ENCODE measurements at regions not wholly inside any gene's neighbourhood (a gene's known extent, or its start where the extent isn't known, plus 50 kb on each side); places are given as distances from the start of the nearest gene placed in this dataset.
A peak's percentile ranks its signal among the peaks of the same experiment; 100 is the strongest.

DNA sequence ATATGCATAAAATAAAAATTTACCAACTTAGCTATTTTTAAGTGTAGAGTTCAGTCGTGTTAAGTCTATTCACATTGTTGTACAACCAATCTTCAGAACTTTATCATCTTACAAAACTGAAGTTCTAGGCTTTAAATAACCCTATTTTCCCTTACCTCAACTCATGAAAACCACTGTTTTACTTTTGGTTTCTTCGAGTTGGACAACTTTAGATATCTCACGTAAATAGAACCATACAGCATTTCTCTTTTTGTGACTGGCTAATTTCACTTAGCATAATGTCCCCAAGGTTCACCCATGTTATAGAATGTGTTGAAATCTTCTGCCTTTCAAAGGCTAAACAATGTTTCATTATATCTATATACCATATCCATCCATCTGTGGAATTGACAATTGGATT lies 819.0 kb upstream of the ADGRL4 start:
- no peak overlapping the region for H3K18ac ChIP-seq (ENCODE audit: low read depth in 1 of 2, low read length in 2 of 2)
- H3K14ac ChIP-seq (ENCODE audit: low read length in 2 of 2), result no peak overlapping the region
- no peak for DNase-seq
- no peak overlapping the region for H4K8ac ChIP-seq (ENCODE audit: low read length)
- H2AFZ ChIP-seq (ENCODE audit: low read depth, low read length), result no peak overlapping the region
- H3K79me1 ChIP-seq (replicated peaks; ENCODE audit: low read length, poor library complexity, severe bottlenecking), result no peaks in the 10 kb centered on the region
- H2BK12ac ChIP-seq (ENCODE audit: low read length in 2 of 2), result no peak overlapping the region
- H3K4me2 ChIP-seq (ENCODE audit: low read length, poor library complexity, severe bottlenecking), result no peak overlapping the region
- H4K91ac ChIP-seq (ENCODE audit: low read length), result no peak overlapping the region
- H2BK15ac ChIP-seq (ENCODE audit: low read depth, poor library complexity, severe bottlenecking), result no peak overlapping the region
- H3K4me1 ChIP-seq (ENCODE audit: control insufficient read depth, insufficient read depth, low read depth, low read length), result no peaks in the 10 kb centered on the region
- no peak overlapping the region for H3K23ac ChIP-seq (ENCODE audit: low read length in 2 of 2)
- no peak overlapping the region for H3K4me3 ChIP-seq (ENCODE audit: insufficient read depth in 1 of 2, low read depth in 1 of 2, low read length in 2 of 2)
- H2BK120ac ChIP-seq (ENCODE audit: low read depth, low read length), result no peak overlapping the region
- no peak overlapping the region for H2BK5ac ChIP-seq (ENCODE audit: low read depth, low read length, poor library complexity, severe bottlenecking)
- H3K9ac ChIP-seq (ENCODE audit: low read length), result no peak overlapping the region
- H3K27me3 ChIP-seq (ENCODE audit: control insufficient read depth in 1 of 2, insufficient read depth in 1 of 2, low read length in 2 of 2), result no peaks in the 10 kb centered on the region
- no peaks in the 10 kb centered on the region for H3K9me3 ChIP-seq (ENCODE audit: control insufficient read depth, low read length)
- 98% methylated on average over 3 of the region's 3 CpGs for WGBS
- no peak overlapping the region for H3K4ac ChIP-seq (ENCODE audit: low read depth in 1 of 2, low read length in 2 of 2)
- no peak overlapping the region for H3K27ac ChIP-seq (ENCODE audit: low read length, poor library complexity, severe bottlenecking)
- H2AK5ac ChIP-seq (ENCODE audit: low read length, severe bottlenecking), result no peak overlapping the region
- H3K36me3 ChIP-seq (ENCODE audit: control insufficient read depth in 1 of 2, insufficient read depth in 2 of 2, low read depth in 1 of 2, low read length in 2 of 2), result no peaks in the 10 kb centered on the region

GRCh38 chr1:79822053-79822452 lies 815.5 kb upstream of the ADGRL4 start:
- Histone ChIP-seq H2AK5ac (ENCODE audit: low read length, severe bottlenecking) (no peak overlapping the region), H3K9ac (ENCODE audit: low read length) (no peak overlapping the region), H2BK5ac (ENCODE audit: low read depth, low read length, poor library complexity, severe bottlenecking) (no peak overlapping the region), H4K8ac (ENCODE audit: low read length) (no peak overlapping the region), H3K4me3 (ENCODE audit: insufficient read depth in 1 of 2, low read depth in 1 of 2, low read length in 2 of 2) (no peak overlapping the region), H3K4me1 (ENCODE audit: control insufficient read depth, insufficient read depth, low read depth, low read length) (no peaks in the 10 kb centered on the region), H3K18ac (ENCODE audit: low read depth in 1 of 2, low read length in 2 of 2) (no peak overlapping the region), H2AFZ (ENCODE audit: low read depth, low read length) (no peak overlapping the region), H3K4me2 (ENCODE audit: low read length, poor library complexity, severe bottlenecking) (no peak overlapping the region), H3K27me3 (ENCODE audit: control insufficient read depth in 1 of 2, insufficient read depth in 1 of 2, low read length in 2 of 2) (no peaks in the 10 kb centered on the region), H3K23ac (ENCODE audit: low read length in 2 of 2) (no peak overlapping the region), H2BK12ac (ENCODE audit: low read length in 2 of 2) (no peak overlapping the region), H3K27ac (ENCODE audit: low read length, poor library complexity, severe bottlenecking) (no peak overlapping the region), H4K91ac (ENCODE audit: low read length) (no peak overlapping the region), H3K14ac (ENCODE audit: low read length in 2 of 2) (no peak overlapping the region), H2BK120ac (ENCODE audit: low read depth, low read length) (no peak overlapping the region), H2BK15ac (ENCODE audit: low read depth, poor library complexity, severe bottlenecking) (no peak overlapping the region), H3K79me1 (replicated peaks; ENCODE audit: low read length, poor library complexity, severe bottlenecking) (no peaks in the 10 kb centered on the region), H3K9me3 (ENCODE audit: control insufficient read depth, low read length) (no peaks in the 10 kb centered on the region), H3K36me3 (ENCODE audit: control insufficient read depth in 1 of 2, insufficient read depth in 2 of 2, low read depth in 1 of 2, low read length in 2 of 2) (no peaks in the 10 kb centered on the region), H3K4ac (ENCODE audit: low read depth in 1 of 2, low read length in 2 of 2) (no peak overlapping the region)
- DNase-seq, result no peak
- WGBS, result 97% methylated on average over 10 of the region's 11 CpGs

DNA sequence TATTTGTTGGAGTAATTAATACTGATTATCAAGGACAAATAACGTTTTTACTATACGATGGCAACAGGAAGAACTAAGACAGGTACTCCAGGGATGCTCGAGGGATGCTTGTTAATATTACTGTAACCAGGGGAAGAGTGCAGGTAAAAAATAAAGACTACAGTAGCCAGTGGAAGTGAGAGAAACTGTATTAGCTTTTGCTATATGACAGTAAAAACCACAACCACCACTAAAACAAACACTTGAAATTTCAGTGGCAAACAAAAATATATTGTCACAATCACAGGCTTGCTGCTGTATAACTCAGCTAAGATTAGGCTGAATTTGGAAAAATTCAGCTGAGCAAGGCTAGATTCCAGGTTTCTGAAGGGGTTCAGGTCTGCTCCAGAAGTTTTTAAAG lies 812.6 kb upstream of the ADGRL4 start:
- Histone ChIP-seq H2BK5ac (ENCODE audit: low read depth, low read length, poor library complexity, severe bottlenecking) (no peak overlapping the region), H3K4me2 (ENCODE audit: low read length, poor library complexity, severe bottlenecking) (no peak overlapping the region), H3K4me3 (ENCODE audit: insufficient read depth in 1 of 2, low read depth in 1 of 2, low read length in 2 of 2) (no peak overlapping the region)

DNA sequence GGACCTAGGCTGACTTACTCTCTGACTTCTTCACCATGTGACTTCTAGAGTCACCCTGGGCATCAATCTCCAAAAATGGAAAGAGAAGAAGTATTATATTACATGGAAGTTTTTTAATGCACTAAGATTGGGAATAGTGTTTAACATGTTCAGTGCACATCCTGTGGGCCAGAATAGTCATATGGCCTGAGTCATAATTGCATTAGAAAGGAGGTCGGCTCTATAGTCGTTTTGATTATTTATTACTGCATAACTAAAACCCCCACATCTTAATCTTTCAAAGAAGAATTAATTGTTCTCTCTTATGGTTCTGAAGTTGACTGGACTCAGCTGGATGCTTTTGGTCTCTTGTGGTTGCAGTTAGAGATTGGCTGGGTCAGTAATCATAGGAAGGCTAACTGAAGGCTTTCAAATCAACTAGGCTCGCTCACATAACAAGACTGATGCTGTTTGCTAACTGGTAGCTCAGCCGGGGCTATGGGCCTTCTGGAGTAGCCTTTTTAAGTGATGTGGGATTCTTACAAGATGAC lies 810.6 kb upstream of the ADGRL4 start:
- no peaks in the 10 kb centered on the region for H3K27me3 ChIP-seq (ENCODE audit: control insufficient read depth in 1 of 2, insufficient read depth in 1 of 2, low read length in 2 of 2)
- H3K27ac ChIP-seq (ENCODE audit: low read length, poor library complexity, severe bottlenecking), result no peak overlapping the region
- H2AK5ac ChIP-seq (ENCODE audit: low read length, severe bottlenecking), result no peak overlapping the region
- no peaks in the 10 kb centered on the region for H3K36me3 ChIP-seq (ENCODE audit: control insufficient read depth in 1 of 2, insufficient read depth in 2 of 2, low read depth in 1 of 2, low read length in 2 of 2)
- no peak overlapping the region for H2AFZ ChIP-seq (ENCODE audit: low read depth, low read length)
- peak; percentile 25 for DNase-seq
- H3K9ac ChIP-seq (ENCODE audit: low read length), result no peak overlapping the region
- H2BK5ac ChIP-seq (ENCODE audit: low read depth, low read length, poor library complexity, severe bottlenecking), result no peak overlapping the region
- H4K8ac ChIP-seq (ENCODE audit: low read length), result no peak overlapping the region
- no peak overlapping the region for H3K4me3 ChIP-seq (ENCODE audit: insufficient read depth in 1 of 2, low read depth in 1 of 2, low read length in 2 of 2)
- H3K4me1 ChIP-seq (ENCODE audit: control insufficient read depth, insufficient read depth, low read depth, low read length), result no peaks in the 10 kb centered on the region
- 63% methylated on average over 2 of the region's 4 CpGs for WGBS
- no peak overlapping the region for H2BK120ac ChIP-seq (ENCODE audit: low read depth, low read length)
- H3K14ac ChIP-seq (ENCODE audit: low read length in 2 of 2), result no peak overlapping the region
- H4K91ac ChIP-seq (ENCODE audit: low read length), result no peak overlapping the region
- H3K9me3 ChIP-seq (ENCODE audit: control insufficient read depth, low read length), result no peaks in the 10 kb centered on the region
- no peak overlapping the region for H3K18ac ChIP-seq (ENCODE audit: low read depth in 1 of 2, low read length in 2 of 2)
- no peaks in the 10 kb centered on the region for H3K79me1 ChIP-seq (replicated peaks; ENCODE audit: low read length, poor library complexity, severe bottlenecking)
- H3K4me2 ChIP-seq (ENCODE audit: low read length, poor library complexity, severe bottlenecking), result no peak overlapping the region
- H3K4ac ChIP-seq (ENCODE audit: low read depth in 1 of 2, low read length in 2 of 2), result no peak overlapping the region
- no peak overlapping the region for H2BK15ac ChIP-seq (ENCODE audit: low read depth, poor library complexity, severe bottlenecking)
- no peak overlapping the region for H2BK12ac ChIP-seq (ENCODE audit: low read length in 2 of 2)
- H3K23ac ChIP-seq (ENCODE audit: low read length in 2 of 2), result no peak overlapping the region

More for the DNA sequence above, 812.6 kb upstream of the ADGRL4 start:
- Histone ChIP-seq H3K27me3 (ENCODE audit: control insufficient read depth in 1 of 2, insufficient read depth in 1 of 2, low read length in 2 of 2) (no peaks in the 10 kb centered on the region), H3K18ac (ENCODE audit: low read depth in 1 of 2, low read length in 2 of 2) (no peak overlapping the region), H2BK120ac (ENCODE audit: low read depth, low read length) (no peak overlapping the region), H4K91ac (ENCODE audit: low read length) (no peak overlapping the region), H2BK12ac (ENCODE audit: low read length in 2 of 2) (no peak overlapping the region), H3K4ac (ENCODE audit: low read depth in 1 of 2, low read length in 2 of 2) (no peak overlapping the region), H3K23ac (ENCODE audit: low read length in 2 of 2) (no peak overlapping the region), H4K8ac (ENCODE audit: low read length) (no peak overlapping the region), H3K79me1 (replicated peaks; ENCODE audit: low read length, poor library complexity, severe bottlenecking) (no peaks in the 10 kb centered on the region), H3K9ac (ENCODE audit: low read length) (no peak overlapping the region), H3K14ac (ENCODE audit: low read length in 2 of 2) (no peak overlapping the region), H3K4me1 (ENCODE audit: control insufficient read depth, insufficient read depth, low read depth, low read length) (no peaks in the 10 kb centered on the region), H3K36me3 (ENCODE audit: control insufficient read depth in 1 of 2, insufficient read depth in 2 of 2, low read depth in 1 of 2, low read length in 2 of 2) (no peaks in the 10 kb centered on the region), H3K9me3 (ENCODE audit: control insufficient read depth, low read length) (no peaks in the 10 kb centered on the region), H3K27ac (ENCODE audit: low read length, poor library complexity, severe bottlenecking) (no peak overlapping the region), H2AFZ (ENCODE audit: low read depth, low read length) (no peak overlapping the region), H2BK15ac (ENCODE audit: low read depth, poor library complexity, severe bottlenecking) (no peak overlapping the region), H2AK5ac (ENCODE audit: low read length, severe bottlenecking) (no peak overlapping the region)
- no peak for DNase-seq
- WGBS, result 100% methylated on average over 3 of the region's 3 CpGs

Data from mesenchymal stem cell (in vitro differentiated cells and primary cell).